Naive thymus-derived CD4-positive, alpha-beta T cell (primary cell): ENCODE measurements at regions not wholly inside any gene's neighbourhood (a gene's known extent, or its start where the extent isn't known, plus 50 kb on each side); places are given as distances from the start of the nearest gene placed in this dataset.

ENCODE experiments used
- ATAC-seq: fragments of 150-1000 bp; cut with Tn5 transposase; 2 replicates; pipeline ENCODE4 v1.10.0; 2021; ENCODE audit warnings: mild to moderate bottlenecking, moderate library complexity
- CTCF ChIA-PET: fragments of 350-600 bp; sonication (Branson Sonifier 250); formaldehyde crosslinking; loops from one replicate; lab custom pipeline; 2021; ENCODE audit warnings: antibody characterized with exemption; lab: Charles Lee
- POLR2A ChIA-PET: fragments of 350-600 bp; sonication (Branson Sonifier 250); formaldehyde crosslinking; loops from one replicate; lab custom pipeline; 2021; ENCODE audit warnings: antibody characterized with exemption, inconsistent platforms; lab: Charles Lee
- DNase-seq, 9 donors: peaks; one replicate each; pipeline versions ENCODE4 v3.0.0 to v3.0.0-alpha.2; 2020 to 2022; ENCODE audit warnings: mixed read lengths in 1 of 9
- H3K27ac ChIP-seq: one replicate; pipeline ENCODE4 v1.7.0; 2013; ENCODE audit warnings: mild to moderate bottlenecking, low read depth, low read length, moderate library complexity
- H3K27me3 ChIP-seq, 2 donors: one replicate each; pipeline ENCODE4 v1.7.0; 2013; ENCODE audit warnings: low read length in 2 of 2, mild to moderate bottlenecking in 2 of 2, moderate library complexity in 2 of 2; ENCODE audit not compliant: control insufficient read depth in 2 of 2, insufficient read depth in 2 of 2
- H3K36me3 ChIP-seq, 3 experiments: 1 replicate in 2 of 3; 2 replicates in 1 of 3; pipeline ENCODE4 v1.7.0; 2013; ENCODE audit warnings: low read length in 3 of 3, mild to moderate bottlenecking in 3 of 3, moderate library complexity in 1 of 3; ENCODE audit not compliant: insufficient read depth in 3 of 3, control insufficient read depth in 2 of 3
- H3K4me1 ChIP-seq, 2 donors: one replicate each; pipeline ENCODE4 v1.7.0; 2013; ENCODE audit warnings: low read length in 2 of 2, mild to moderate bottlenecking in 2 of 2, moderate library complexity in 1 of 2; ENCODE audit not compliant: control insufficient read depth in 2 of 2, insufficient read depth in 2 of 2
- H3K4me3 ChIP-seq: 2 replicates; pipeline ENCODE4 v1.7.0; 2013; ENCODE audit warnings: mild to moderate bottlenecking, low read length
- H3K9me3 ChIP-seq, 3 experiments: 1 replicate in 2 of 3; 2 replicates in 1 of 3; pipeline ENCODE4 v1.7.0; 2013; ENCODE audit warnings: low read length in 3 of 3; ENCODE audit not compliant: control insufficient read depth in 2 of 3
- H3K27ac Mint-ChIP-seq, 9 donors: one replicate each; pipeline ENCODE4 v1.8.0; 2020 to 2022; ENCODE audit warnings: mixed read lengths in 9 of 9, mild to moderate bottlenecking in 8 of 9, moderate library complexity in 5 of 9, inconsistent platforms in 2 of 9
- H3K27me3 Mint-ChIP-seq, 5 donors: one replicate each; pipeline ENCODE4 v1.8.0; 2021 to 2022; ENCODE audit warnings: mixed read lengths in 5 of 5, mild to moderate bottlenecking in 1 of 5
- H3K36me3 Mint-ChIP-seq, 5 donors: one replicate each; pipeline ENCODE4 v1.8.0; 2020 to 2022; ENCODE audit warnings: mixed read lengths in 5 of 5, mild to moderate bottlenecking in 3 of 5, inconsistent platforms in 1 of 5
- H3K4me1 Mint-ChIP-seq, 7 donors: one replicate each; pipeline ENCODE4 v1.8.0; 2020 to 2022; ENCODE audit warnings: mixed read lengths in 7 of 7, mild to moderate bottlenecking in 3 of 7, inconsistent platforms in 1 of 7
- H3K4me3 Mint-ChIP-seq, 10 donors: one replicate each; pipeline ENCODE4 v1.8.0; 2020 to 2022; ENCODE audit warnings: mild to moderate bottlenecking in 10 of 10, mixed read lengths in 10 of 10, moderate library complexity in 6 of 10, inconsistent platforms in 2 of 10
- H3K9me3 Mint-ChIP-seq, 11 donors: one replicate each; pipeline ENCODE4 v1.8.0; 2020 to 2022; ENCODE audit warnings: mixed read lengths in 11 of 11, mild to moderate bottlenecking in 4 of 11, inconsistent platforms in 1 of 11, moderate library complexity in 1 of 11
- intact Hi-C, 2 donors: fragments of 100-400 bp; cut with micrococcal nuclease; formaldehyde crosslinking; loops; one replicate each; pipeline ENCODE4 v1.15.1; 2023

- no peaks in the 10 kb centered on the region for H3K4me1 Mint-ChIP-seq
- H3K27ac ChIP-seq = no peak overlapping the region
- H3K27ac Mint-ChIP-seq = no peak overlapping the region
- CTCF ChIA-PET = no interaction called here
- no peaks in the 10 kb centered on the region for H3K4me1 ChIP-seq
- peaks cover 0 to 14% (median 3%) of the 10 kb centered on the region in 5 donors for H3K27me3 Mint-ChIP-seq
- no peaks in the 10 kb centered on the region for H3K36me3 ChIP-seq
- no peaks in the 10 kb centered on the region for H3K9me3 Mint-ChIP-seq
- no peak overlapping the region for H3K4me3 ChIP-seq
- H3K36me3 Mint-ChIP-seq = no peaks in the 10 kb centered on the region
- H3K9me3 ChIP-seq = no peaks in the 10 kb centered on the region
- ATAC-seq = no peak
- intact Hi-C loops = no loop called here
- H3K27me3 ChIP-seq = no peaks in the 10 kb centered on the region
- POLR2A ChIA-PET = no interaction called here
- DNase-seq = no peak
- no peak overlapping the region for H3K4me3 Mint-ChIP-seq
These were observed 79.1 kb upstream of the ADAMTSL1 start for GRCh38 chr9:18394847-18395351.

GRCh38 chr9:18396102-18396728 is 77.7 kb upstream of the ADAMTSL1 start:
- intact Hi-C loops = no loop called here
- ChIA-PET POLR2A (no interaction called here), CTCF (no interaction called here)
- no peak overlapping the region for H3K4me3 Mint-ChIP-seq
- H3K27me3 Mint-ChIP-seq = peaks cover 0 to 8% (median 3%) of the 10 kb centered on the region in 5 donors
- H3K4me3 ChIP-seq = no peak overlapping the region
- no peaks in the 10 kb centered on the region for H3K9me3 Mint-ChIP-seq
- no peaks in the 10 kb centered on the region for H3K36me3 ChIP-seq
- no peaks in the 10 kb centered on the region for H3K4me1 Mint-ChIP-seq
- no peaks in the 10 kb centered on the region for H3K9me3 ChIP-seq
- H3K36me3 Mint-ChIP-seq = no peaks in the 10 kb centered on the region
- no peaks in the 10 kb centered on the region for H3K27me3 ChIP-seq
- no peak for ATAC-seq
- no peak overlapping the region for H3K27ac Mint-ChIP-seq
- H3K27ac ChIP-seq = no peak overlapping the region
- no peaks in the 10 kb centered on the region for H3K4me1 ChIP-seq
- no peak for DNase-seq

- no peak overlapping the region for H3K4me3 Mint-ChIP-seq
- CTCF ChIA-PET = no interaction called here
- ATAC-seq = no peak
These were observed 76.9 kb upstream of the ADAMTSL1 start for GRCh38 chr9:18397076-18397475.

GRCh38 chr9:18398038-18398437 is 75.9 kb upstream of the ADAMTSL1 start:
- Histone ChIP-seq H3K36me3 (no peaks in the 10 kb centered on the region), H3K27me3 (no peaks in the 10 kb centered on the region), H3K4me1 (no peaks in the 10 kb centered on the region), H3K27ac (no peak overlapping the region), H3K9me3 (no peaks in the 10 kb centered on the region), H3K4me3 (no peak overlapping the region)
- ATAC-seq (no peak), DNase-seq (no peak)
- intact Hi-C loops = no loop called here
- POLR2A ChIA-PET = no interaction called here
- Mint-ChIP-seq H3K9me3 (peaks cover 0 to 1% (median 0%) of the 10 kb centered on the region in 11 donors), H3K27me3 (peaks cover 0 to 3% (median 0%) of the 10 kb centered on the region in 5 donors), H3K27ac (no peak overlapping the region), H3K4me1 (no peaks in the 10 kb centered on the region), H3K36me3 (no peaks in the 10 kb centered on the region), H3K4me3 (no peak overlapping the region)
- CTCF ChIA-PET = no interaction called here

More at GRCh38 chr9:18397076-18397475, 76.9 kb upstream of the ADAMTSL1 start:
- Histone ChIP-seq H3K4me1 (no peaks in the 10 kb centered on the region), H3K4me3 (no peak overlapping the region), H3K9me3 (no peaks in the 10 kb centered on the region), H3K36me3 (no peaks in the 10 kb centered on the region), H3K27ac (no peak overlapping the region), H3K27me3 (no peaks in the 10 kb centered on the region)
- Mint-ChIP-seq H3K36me3 (no peaks in the 10 kb centered on the region), H3K4me1 (no peaks in the 10 kb centered on the region), H3K27ac (no peak overlapping the region), H3K9me3 (no peaks in the 10 kb centered on the region), H3K27me3 (peaks cover 0 to 8% (median 3%) of the 10 kb centered on the region in 5 donors)
- DNase-seq = no peak
- POLR2A ChIA-PET = no interaction called here
- intact Hi-C loops = no loop called here

- Mint-ChIP-seq H3K9me3 (peaks cover 0 to 13% (median 0%) of the 10 kb centered on the region in 11 donors), H3K27me3 (peaks cover 0 to 10% (median 0%) of the 10 kb centered on the region in 5 donors), H3K27ac (no peak overlapping the region), H3K36me3 (no peaks in the 10 kb centered on the region), H3K4me1 (no peaks in the 10 kb centered on the region), H3K4me3 (no peak overlapping the region)
- ATAC-seq (no peak), DNase-seq (no peak)
- POLR2A ChIA-PET = no interaction called here
- H3K36me3 ChIP-seq = no peaks in the 10 kb centered on the region
- H3K27ac ChIP-seq = no peak overlapping the region
- CTCF ChIA-PET = no interaction called here
- H3K9me3 ChIP-seq = no peaks in the 10 kb centered on the region
- no peaks in the 10 kb centered on the region for H3K4me1 ChIP-seq
- intact Hi-C loops = no loop called here
- no peak overlapping the region for H3K4me3 ChIP-seq
- H3K27me3 ChIP-seq = no peaks in the 10 kb centered on the region
These were observed 69.4 kb upstream of the ADAMTSL1 start for GRCh38 chr9:18404434-18405029.

- DNase-seq = no peak
- Histone ChIP-seq H3K9me3 (no peaks in the 10 kb centered on the region), H3K27ac (no peak overlapping the region), H3K4me3 (no peak overlapping the region), H3K4me1 (no peaks in the 10 kb centered on the region), H3K36me3 (no peaks in the 10 kb centered on the region), H3K27me3 (no peaks in the 10 kb centered on the region)
- ChIA-PET CTCF (no interaction called here), POLR2A (no interaction called here)
- Mint-ChIP-seq H3K27ac (no peak overlapping the region), H3K36me3 (no peaks in the 10 kb centered on the region), H3K27me3 (peaks cover 0 to 10% (median 0%) of the 10 kb centered on the region in 5 donors), H3K4me3 (no peak overlapping the region), H3K4me1 (no peaks in the 10 kb centered on the region), H3K9me3 (peaks cover 0 to 13% (median 0%) of the 10 kb centered on the region in 11 donors)
- ATAC-seq = no peak
- intact Hi-C loops = no loop called here
These were observed 68.7 kb upstream of the ADAMTSL1 start for GRCh38 chr9:18405240-18405639.

GRCh38 chr9:18410983-18411382 is 63.0 kb upstream of the ADAMTSL1 start:
- no peaks in the 10 kb centered on the region for H3K36me3 Mint-ChIP-seq
- intact Hi-C loops = no loop called here
- no peaks in the 10 kb centered on the region for H3K36me3 ChIP-seq

More at GRCh38 chr9:18410983-18411382, 63.0 kb upstream of the ADAMTSL1 start:
- DNase-seq (no peak), ATAC-seq (no peak)
- ChIA-PET CTCF (no interaction called here), POLR2A (no interaction called here)
- H3K4me3 ChIP-seq = no peak overlapping the region
- H3K27me3 ChIP-seq = no peaks in the 10 kb centered on the region
- no peaks in the 10 kb centered on the region for H3K9me3 ChIP-seq
- Mint-ChIP-seq H3K9me3 (peaks cover 0 to 13% (median 0%) of the 10 kb centered on the region in 11 donors), H3K4me3 (no peak overlapping the region), H3K27ac (no peak overlapping the region), H3K4me1 (no peaks in the 10 kb centered on the region), H3K27me3 (peaks cover 0 to 23% (median 8%) of the 10 kb centered on the region in 5 donors)
- no peak overlapping the region for H3K27ac ChIP-seq
- no peaks in the 10 kb centered on the region for H3K4me1 ChIP-seq
